ENCODE measurements at regions not wholly inside any gene's neighbourhood (a gene's known extent, or its start where the extent isn't known, plus 50 kb on each side); places are given as distances from the start of the nearest gene placed in this dataset.
"Not testable (repeated sequence)": the region's sequence is repeated elsewhere in the genome, so short reads cannot be mapped to it uniquely, and the experiment has no call there.

DNA sequence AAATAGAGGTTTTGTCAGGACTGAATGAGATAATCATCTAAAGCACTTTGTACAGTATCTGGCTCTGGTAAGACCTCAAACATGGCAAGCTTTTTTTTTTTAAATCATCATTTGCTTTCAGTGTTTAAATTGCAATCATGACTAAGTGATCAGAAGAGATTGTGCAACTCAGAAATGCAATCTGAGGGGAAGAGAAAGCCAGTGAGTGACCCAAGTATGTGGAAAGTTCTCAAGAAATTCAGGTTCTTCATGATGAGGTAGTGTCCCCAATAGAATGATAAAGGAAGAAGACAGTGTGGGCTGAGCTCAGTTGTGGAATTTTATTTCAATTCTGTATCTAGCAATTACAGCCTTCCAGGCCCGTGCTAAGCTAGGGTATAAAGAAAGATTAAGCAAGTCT, 132.2 kb upstream of the TBC1D5 start:
- Mint-ChIP-seq H3K4me1 (ENCODE audit: low read depth) (peaks cover 5% of the 10 kb centered on the region), H3K27me3 (no peaks in the 10 kb centered on the region), H3K27ac (no peak overlapping the region), H3K9me3 (ENCODE audit: low read depth) (no peaks in the 10 kb centered on the region), H3K4me3 (ENCODE audit: low read depth) (no peak overlapping the region), H3K36me3 (ENCODE audit: insufficient read depth) (peaks cover 8% of the 10 kb centered on the region)
- TF ChIP-seq, protein P1, sequence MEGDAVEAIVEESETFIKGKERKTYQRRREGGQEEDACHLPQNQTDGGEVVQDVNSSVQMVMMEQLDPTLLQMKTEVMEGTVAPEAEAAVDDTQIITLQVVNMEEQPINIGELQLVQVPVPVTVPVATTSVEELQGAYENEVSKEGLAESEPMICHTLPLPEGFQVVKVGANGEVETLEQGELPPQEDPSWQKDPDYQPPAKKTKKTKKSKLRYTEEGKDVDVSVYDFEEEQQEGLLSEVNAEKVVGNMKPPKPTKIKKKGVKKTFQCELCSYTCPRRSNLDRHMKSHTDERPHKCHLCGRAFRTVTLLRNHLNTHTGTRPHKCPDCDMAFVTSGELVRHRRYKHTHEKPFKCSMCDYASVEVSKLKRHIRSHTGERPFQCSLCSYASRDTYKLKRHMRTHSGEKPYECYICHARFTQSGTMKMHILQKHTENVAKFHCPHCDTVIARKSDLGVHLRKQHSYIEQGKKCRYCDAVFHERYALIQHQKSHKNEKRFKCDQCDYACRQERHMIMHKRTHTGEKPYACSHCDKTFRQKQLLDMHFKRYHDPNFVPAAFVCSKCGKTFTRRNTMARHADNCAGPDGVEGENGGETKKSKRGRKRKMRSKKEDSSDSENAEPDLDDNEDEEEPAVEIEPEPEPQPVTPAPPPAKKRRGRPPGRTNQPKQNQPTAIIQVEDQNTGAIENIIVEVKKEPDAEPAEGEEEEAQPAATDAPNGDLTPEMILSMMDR (IDR thresholded peaks at IDR 0.05; ENCODE audit: unreplicated experiment), result no peak
- DNase-seq (ENCODE audit: low spot score, unreplicated experiment), result no peak

DNA sequence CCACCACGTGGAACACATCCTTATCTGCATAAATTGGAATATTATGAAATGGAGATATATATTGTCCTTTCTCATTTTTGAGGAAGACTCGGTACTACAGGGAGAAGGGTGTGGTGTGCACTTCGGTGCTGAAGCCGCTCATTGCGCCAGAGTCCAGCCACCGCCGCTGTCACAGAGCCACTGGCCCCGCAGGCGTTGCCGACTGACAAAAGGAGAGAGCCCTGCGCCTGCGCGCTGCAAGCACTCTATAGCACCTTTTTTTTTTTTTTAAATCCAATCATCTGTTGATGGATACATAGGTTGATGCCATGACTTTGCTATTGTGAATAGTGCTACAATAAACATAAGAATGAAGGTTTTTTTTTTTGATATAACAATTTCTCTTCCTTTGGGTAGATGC, 130.0 kb upstream of the TBC1D5 start:
- no peak overlapping the region for H3K27ac Mint-ChIP-seq
- TF ChIP-seq, protein P1 (IDR thresholded peaks at IDR 0.05; ENCODE audit: unreplicated experiment), result no peak
- H3K36me3 Mint-ChIP-seq (ENCODE audit: insufficient read depth), result peaks cover 6% of the 10 kb centered on the region
- no peak overlapping the region for H3K4me3 Mint-ChIP-seq (ENCODE audit: low read depth)
- DNase-seq (ENCODE audit: low spot score, unreplicated experiment), result no peak
- no peaks in the 10 kb centered on the region for H3K27me3 Mint-ChIP-seq
- H3K9me3 Mint-ChIP-seq (ENCODE audit: low read depth), result no peaks in the 10 kb centered on the region
- peaks cover under 1% of the 10 kb centered on the region for H3K4me1 Mint-ChIP-seq (ENCODE audit: low read depth)

- peaks cover 10% of the 10 kb centered on the region for H3K9me3 Mint-ChIP-seq (ENCODE audit: low read depth)
- TF ChIP-seq, protein P1 (IDR thresholded peaks at IDR 0.05; ENCODE audit: unreplicated experiment), result no peak
- H3K27ac Mint-ChIP-seq, result no peak overlapping the region
- no peak overlapping the region for H3K4me3 Mint-ChIP-seq (ENCODE audit: low read depth)
- H3K36me3 Mint-ChIP-seq (ENCODE audit: insufficient read depth), result peaks cover 17% of the 10 kb centered on the region
- DNase-seq (ENCODE audit: low spot score, unreplicated experiment), result no peak
- H3K27me3 Mint-ChIP-seq, result no peaks in the 10 kb centered on the region
- H3K4me1 Mint-ChIP-seq (ENCODE audit: low read depth), result peaks cover 8% of the 10 kb centered on the region
These were observed 123.2 kb upstream of the TBC1D5 start for GRCh38 chr3:17865631-17866030.

- Mint-ChIP-seq H3K27me3 (no peaks in the 10 kb centered on the region), H3K36me3 (ENCODE audit: insufficient read depth) (peaks cover 14% of the 10 kb centered on the region), H3K4me1 (ENCODE audit: low read depth) (peaks cover 8% of the 10 kb centered on the region), H3K27ac (peak overlapping the region; percentile 94), H3K4me3 (ENCODE audit: low read depth) (peak overlapping the region; percentile 82), H3K9me3 (ENCODE audit: low read depth) (peaks cover 22% of the 10 kb centered on the region)
- no peak for DNase-seq (ENCODE audit: low spot score, unreplicated experiment)
- TF ChIP-seq, protein P1 (IDR thresholded peaks at IDR 0.05; ENCODE audit: unreplicated experiment), result no peak
These were observed 119.0 kb upstream of the TBC1D5 start for GRCh38 chr3:17861476-17861875.

DNA sequence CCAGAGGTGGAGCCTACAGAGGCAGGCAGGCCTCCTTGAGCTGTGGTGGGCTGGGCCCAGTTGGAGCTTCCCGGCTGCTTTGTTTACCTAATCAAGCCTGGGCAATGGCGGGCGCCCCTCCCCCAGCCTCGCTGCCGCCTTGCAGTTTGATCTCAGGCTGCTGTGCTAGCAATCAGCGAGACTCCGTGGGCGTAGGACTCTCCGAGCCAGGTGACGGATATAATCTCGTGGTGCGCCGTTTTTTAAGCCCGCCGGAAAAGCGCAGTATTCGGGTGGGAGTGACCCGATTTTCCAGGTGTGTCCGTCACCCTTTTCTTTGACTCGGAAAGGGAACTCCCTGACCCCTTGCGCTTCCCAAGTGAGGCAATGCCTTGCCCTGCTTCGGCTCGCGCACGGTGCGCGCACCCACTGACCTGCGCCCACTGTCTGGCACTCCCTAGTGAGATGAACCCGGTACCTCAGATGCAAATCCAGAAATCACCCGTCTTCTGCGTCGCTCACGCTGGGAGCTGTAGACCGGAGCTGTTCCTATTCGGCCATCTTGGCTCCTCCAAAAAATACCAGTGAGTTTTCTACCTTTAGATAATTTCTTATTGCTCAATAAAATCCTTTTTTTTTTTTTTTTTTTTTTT, 118.5 kb upstream of the TBC1D5 start:
- H3K4me3 Mint-ChIP-seq (ENCODE audit: low read depth), result peak overlapping the region; percentile 82
- peaks cover 27% of the 10 kb centered on the region for H3K9me3 Mint-ChIP-seq (ENCODE audit: low read depth)
- DNase-seq (ENCODE audit: low spot score, unreplicated experiment); H3K4me1 Mint-ChIP-seq (ENCODE audit: low read depth); H3K27me3 Mint-ChIP-seq: not testable (repeated sequence)
- H3K36me3 Mint-ChIP-seq (ENCODE audit: insufficient read depth), result peaks cover 12% of the 10 kb centered on the region
- peak overlapping the region; percentile 99 for H3K27ac Mint-ChIP-seq

GRCh38 chr3:17852217-17852616, 109.8 kb upstream of the TBC1D5 start:
- H3K27ac Mint-ChIP-seq, result no peak overlapping the region
- H3K36me3 Mint-ChIP-seq (ENCODE audit: insufficient read depth), result peaks cover 2% of the 10 kb centered on the region
- H3K9me3 Mint-ChIP-seq (ENCODE audit: low read depth), result peaks cover 34% of the 10 kb centered on the region
- no peaks in the 10 kb centered on the region for H3K27me3 Mint-ChIP-seq
- DNase-seq (ENCODE audit: low spot score, unreplicated experiment), result no peak
- H3K4me1 Mint-ChIP-seq (ENCODE audit: low read depth), result no peaks in the 10 kb centered on the region
- TF ChIP-seq, protein P1 (IDR thresholded peaks at IDR 0.05; ENCODE audit: unreplicated experiment), result no peak
- H3K4me3 Mint-ChIP-seq (ENCODE audit: low read depth), result no peak overlapping the region

Measured in progenitor cell of endocrine pancreas (in vitro differentiated cells).